ENCODE measurements at regions not wholly inside any gene's neighbourhood (a gene's known extent, or its start where the extent isn't known, plus 50 kb on each side); places are given as distances from the start of the nearest gene placed in this dataset.

DNA sequence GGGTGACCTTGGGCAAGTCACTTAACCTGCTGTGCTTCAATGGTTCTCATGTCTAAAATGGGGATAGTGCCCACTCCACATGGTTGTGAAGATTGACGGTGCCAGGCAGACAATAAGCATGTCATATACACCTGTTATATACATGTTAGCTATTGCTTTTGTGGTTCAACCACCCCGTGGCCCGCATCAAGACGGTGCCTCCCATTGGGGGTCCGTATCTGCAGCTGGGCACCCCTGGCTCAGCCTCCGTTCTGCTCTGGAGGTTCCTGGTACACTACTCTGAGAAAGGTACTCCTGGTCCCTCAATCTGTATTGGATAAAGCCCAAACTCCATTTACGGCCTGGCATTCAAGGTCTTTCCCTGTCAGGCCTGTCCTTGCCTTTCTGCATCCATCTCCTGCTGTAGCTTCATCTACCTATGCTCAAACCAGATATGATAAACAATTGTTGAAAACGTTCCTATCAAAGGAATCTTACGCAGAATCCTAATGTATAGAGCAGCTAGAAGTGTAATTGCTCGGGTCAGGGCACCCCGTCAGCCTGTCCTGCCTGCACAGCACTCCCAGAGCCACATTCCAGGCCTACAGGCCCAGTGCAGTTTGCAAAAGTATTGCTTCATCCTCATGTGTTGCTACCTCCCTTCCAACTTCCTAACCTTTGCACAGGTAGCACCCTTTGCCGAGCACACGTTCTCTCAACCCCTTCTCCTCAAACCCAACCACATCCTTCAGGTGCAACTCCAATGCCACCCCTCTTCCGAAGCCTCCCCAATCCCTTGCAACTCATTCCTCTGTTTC lies 194.9 kb downstream of the BCR start:
- no peak for DNase-seq
- no peaks in the 10 kb centered on the region for H3K4me1 Mint-ChIP-seq
- H3K9me3 Mint-ChIP-seq: no peaks in the 10 kb centered on the region
- CTCF ChIA-PET: interaction anchor here (1.2 to 1.5 kb wide), 2 partner anchors 11 to 12 kb away, joined by 4 read pairs; no protein-coding TSS in a partner anchor
- no peak overlapping the region for H3K27ac Mint-ChIP-seq
- no peak overlapping the region for H3K4me3 Mint-ChIP-seq
- H3K36me3 Mint-ChIP-seq: no peaks in the 10 kb centered on the region
- H3K27me3 Mint-ChIP-seq: peaks cover 28% of the 10 kb centered on the region

DNA sequence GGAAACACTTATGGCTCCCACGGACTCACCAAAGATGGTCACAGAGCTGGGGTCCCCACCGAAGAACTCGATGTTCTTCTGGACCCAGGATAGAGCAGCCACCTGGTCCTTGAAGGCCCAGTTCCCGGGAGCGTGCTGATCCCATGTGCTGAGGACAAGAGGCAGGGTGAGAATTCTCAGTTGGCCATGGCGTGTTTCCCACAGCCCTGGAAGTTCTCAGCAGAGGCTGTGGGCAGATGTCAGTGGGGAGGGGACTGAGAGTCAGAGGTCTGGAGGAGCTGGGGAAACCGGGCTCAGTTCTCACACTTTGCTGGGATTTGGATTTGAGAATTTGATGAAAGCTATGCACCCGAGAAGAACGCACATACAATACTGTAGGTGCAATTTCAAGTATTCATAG lies 193.3 kb downstream of the BCR start:
- Mint-ChIP-seq H3K4me1 (no peaks in the 10 kb centered on the region), H3K9me3 (no peaks in the 10 kb centered on the region), H3K4me3 (no peak overlapping the region), H3K36me3 (no peaks in the 10 kb centered on the region), H3K27ac (no peak overlapping the region), H3K27me3 (peaks cover 40% of the 10 kb centered on the region)
- DNase-seq: no peak
- CTCF ChIA-PET: no interaction called here

DNA sequence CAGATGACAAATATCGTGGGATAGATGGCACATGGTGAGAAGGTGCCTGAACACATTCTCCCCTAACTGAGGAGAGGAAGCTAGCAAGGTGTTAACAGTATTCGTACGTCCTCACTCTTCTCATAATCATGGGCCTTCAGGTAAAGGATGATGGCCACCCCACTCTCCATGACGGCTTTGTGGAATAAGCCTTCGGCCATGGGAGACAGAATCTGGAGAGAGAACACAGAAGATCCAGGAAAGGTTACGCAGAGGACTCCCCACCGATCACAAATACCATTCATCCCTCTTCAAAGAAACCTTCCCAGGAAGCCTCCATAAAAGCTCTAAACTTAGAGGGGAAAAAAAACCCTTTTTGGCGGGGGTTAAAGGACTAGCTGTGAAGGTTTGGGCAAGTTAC lies 189.9 kb downstream of the BCR start:
- no peaks in the 10 kb centered on the region for H3K4me1 Mint-ChIP-seq
- peaks cover 56% of the 10 kb centered on the region for H3K27me3 Mint-ChIP-seq
- no peak for DNase-seq
- no peaks in the 10 kb centered on the region for H3K36me3 Mint-ChIP-seq
- no peak overlapping the region for H3K27ac Mint-ChIP-seq
- H3K4me3 Mint-ChIP-seq: no peak overlapping the region
- CTCF ChIA-PET: no interaction called here
- H3K9me3 Mint-ChIP-seq: no peaks in the 10 kb centered on the region

DNA sequence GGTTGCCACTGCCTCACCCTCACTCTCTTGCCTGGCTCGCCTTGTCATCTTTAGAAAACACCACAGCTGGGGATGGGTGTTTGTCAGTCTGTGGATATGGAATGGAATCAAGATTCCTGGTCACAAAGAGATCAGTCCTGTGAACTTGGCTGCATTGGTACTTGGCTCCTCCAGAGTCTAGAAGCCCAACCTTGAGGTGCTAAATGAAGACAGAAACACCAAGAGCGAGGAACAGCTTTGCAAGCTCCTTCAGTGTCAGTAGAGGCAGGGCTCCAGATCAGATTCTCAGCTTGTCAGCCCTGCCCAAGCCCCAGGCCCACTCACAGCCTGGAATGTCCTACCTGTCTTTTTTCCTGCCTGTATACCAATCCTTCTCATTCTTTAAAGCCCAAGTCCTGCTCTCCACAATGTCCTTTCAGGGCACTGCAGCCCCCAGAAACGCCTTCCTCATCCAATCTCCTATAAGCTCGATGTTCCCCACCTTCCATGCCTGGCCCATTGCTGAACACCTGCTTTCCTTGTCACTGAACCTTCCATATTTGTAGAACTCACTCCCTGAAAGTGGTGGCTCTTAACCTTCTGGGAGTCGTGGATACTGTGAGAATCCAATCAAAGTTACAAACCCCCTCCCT lies 188.9 kb downstream of the BCR start:
- no peak overlapping the region for H3K4me3 Mint-ChIP-seq
- H3K9me3 Mint-ChIP-seq: no peaks in the 10 kb centered on the region
- no peak overlapping the region for H3K27ac Mint-ChIP-seq
- no peaks in the 10 kb centered on the region for H3K36me3 Mint-ChIP-seq
- no peak for DNase-seq
- H3K4me1 Mint-ChIP-seq: no peaks in the 10 kb centered on the region
- H3K27me3 Mint-ChIP-seq: peaks cover 49% of the 10 kb centered on the region
- CTCF ChIA-PET: no interaction called here
